BE2C (cell line): ENCODE measurements at regions not wholly inside any gene's neighbourhood (a gene's known extent, or its start where the extent isn't known, plus 50 kb on each side); places are given as distances from the start of the nearest gene placed in this dataset.

Experiments used
- DNase-seq: peaks from one replicate; pipeline ENCODE4 v3.0.0-alpha.2; 2020
- H3K27me3 ChIP-seq: fragments of 250-450 bp; sonication (Bioruptor Pico); 2 replicates; pipeline ENCODE4 v1.5.1; 2020; ENCODE audit warnings: mild to moderate bottlenecking
- H3K36me3 ChIP-seq: fragments of 250-450 bp; sonication (Bioruptor Pico); 2 replicates; pipeline ENCODE4 v1.5.1; 2020; ENCODE audit warnings: mild to moderate bottlenecking
- H3K4me1 ChIP-seq: fragments of 250-450 bp; sonication (Bioruptor Pico); 2 replicates; pipeline ENCODE4 v1.5.1; 2020
- H3K4me3 ChIP-seq: 2 replicates; pipeline ENCODE4 v1.5.1; 2011; ENCODE audit warnings: low read depth, low read length
- H3K9me3 ChIP-seq: fragments of 250-450 bp; sonication (Bioruptor Pico); 2 replicates; pipeline ENCODE4 v1.5.1; 2020
- TF ChIP-seq, protein P1 (sequence below): IDR thresholded peaks from 2 replicates; pipeline ENCODE4 v1.5.1; 2012; ENCODE audit warnings: mild to moderate bottlenecking, low read depth, low read length

DNA sequence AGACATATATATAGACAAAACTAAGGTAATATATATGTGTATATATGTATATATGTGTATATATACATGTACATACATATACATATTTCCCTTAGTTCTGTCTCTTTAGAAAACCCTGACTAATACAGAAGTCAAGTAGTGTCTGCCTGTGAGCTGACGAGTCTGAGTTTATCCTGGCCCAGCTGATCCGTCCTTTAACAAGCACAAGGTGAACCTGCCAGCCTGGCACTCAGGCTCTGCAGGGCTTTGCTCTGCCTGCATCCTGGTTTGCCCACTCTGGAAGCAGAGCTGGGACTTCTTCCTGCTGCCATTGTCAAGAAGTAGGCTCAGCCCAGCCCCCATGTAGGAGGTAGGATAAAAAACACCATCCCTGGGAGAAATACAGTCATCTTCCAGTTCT, 388.0 kb downstream of the ICE1 start:
- no peak overlapping the region for H3K4me3 ChIP-seq
- H3K36me3 ChIP-seq = no peaks in the 10 kb centered on the region
- TF ChIP-seq, protein P1, sequence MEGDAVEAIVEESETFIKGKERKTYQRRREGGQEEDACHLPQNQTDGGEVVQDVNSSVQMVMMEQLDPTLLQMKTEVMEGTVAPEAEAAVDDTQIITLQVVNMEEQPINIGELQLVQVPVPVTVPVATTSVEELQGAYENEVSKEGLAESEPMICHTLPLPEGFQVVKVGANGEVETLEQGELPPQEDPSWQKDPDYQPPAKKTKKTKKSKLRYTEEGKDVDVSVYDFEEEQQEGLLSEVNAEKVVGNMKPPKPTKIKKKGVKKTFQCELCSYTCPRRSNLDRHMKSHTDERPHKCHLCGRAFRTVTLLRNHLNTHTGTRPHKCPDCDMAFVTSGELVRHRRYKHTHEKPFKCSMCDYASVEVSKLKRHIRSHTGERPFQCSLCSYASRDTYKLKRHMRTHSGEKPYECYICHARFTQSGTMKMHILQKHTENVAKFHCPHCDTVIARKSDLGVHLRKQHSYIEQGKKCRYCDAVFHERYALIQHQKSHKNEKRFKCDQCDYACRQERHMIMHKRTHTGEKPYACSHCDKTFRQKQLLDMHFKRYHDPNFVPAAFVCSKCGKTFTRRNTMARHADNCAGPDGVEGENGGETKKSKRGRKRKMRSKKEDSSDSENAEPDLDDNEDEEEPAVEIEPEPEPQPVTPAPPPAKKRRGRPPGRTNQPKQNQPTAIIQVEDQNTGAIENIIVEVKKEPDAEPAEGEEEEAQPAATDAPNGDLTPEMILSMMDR = no peak
- no peaks in the 10 kb centered on the region for H3K9me3 ChIP-seq
- H3K27me3 ChIP-seq = no peaks in the 10 kb centered on the region
- no peak for DNase-seq
- H3K4me1 ChIP-seq = no peaks in the 10 kb centered on the region

DNA sequence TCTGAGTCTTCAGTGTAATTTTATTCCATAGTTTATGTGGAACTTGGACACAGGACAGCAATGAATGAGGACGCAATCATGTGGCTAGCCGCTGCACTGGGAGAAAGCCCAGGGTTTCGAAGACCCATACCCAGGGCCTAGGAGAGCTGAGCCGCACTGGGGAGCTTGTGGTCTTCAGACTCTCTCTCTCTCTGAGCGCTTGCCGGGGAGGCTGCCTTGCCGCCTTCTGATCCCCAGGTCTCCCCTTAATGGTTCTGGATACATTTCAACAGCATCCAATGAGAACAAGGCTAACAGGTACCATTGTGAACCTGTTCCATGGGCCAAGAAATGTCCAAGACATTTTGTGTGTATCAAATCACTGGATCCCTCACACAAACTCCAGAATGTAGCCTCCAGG, 383.4 kb downstream of the ICE1 start:
- no peak for DNase-seq
- TF ChIP-seq, protein P1 = no peak
- Histone ChIP-seq H3K9me3 (no peaks in the 10 kb centered on the region), H3K36me3 (no peaks in the 10 kb centered on the region), H3K4me3 (no peak overlapping the region), H3K4me1 (no peaks in the 10 kb centered on the region), H3K27me3 (no peaks in the 10 kb centered on the region)

DNA sequence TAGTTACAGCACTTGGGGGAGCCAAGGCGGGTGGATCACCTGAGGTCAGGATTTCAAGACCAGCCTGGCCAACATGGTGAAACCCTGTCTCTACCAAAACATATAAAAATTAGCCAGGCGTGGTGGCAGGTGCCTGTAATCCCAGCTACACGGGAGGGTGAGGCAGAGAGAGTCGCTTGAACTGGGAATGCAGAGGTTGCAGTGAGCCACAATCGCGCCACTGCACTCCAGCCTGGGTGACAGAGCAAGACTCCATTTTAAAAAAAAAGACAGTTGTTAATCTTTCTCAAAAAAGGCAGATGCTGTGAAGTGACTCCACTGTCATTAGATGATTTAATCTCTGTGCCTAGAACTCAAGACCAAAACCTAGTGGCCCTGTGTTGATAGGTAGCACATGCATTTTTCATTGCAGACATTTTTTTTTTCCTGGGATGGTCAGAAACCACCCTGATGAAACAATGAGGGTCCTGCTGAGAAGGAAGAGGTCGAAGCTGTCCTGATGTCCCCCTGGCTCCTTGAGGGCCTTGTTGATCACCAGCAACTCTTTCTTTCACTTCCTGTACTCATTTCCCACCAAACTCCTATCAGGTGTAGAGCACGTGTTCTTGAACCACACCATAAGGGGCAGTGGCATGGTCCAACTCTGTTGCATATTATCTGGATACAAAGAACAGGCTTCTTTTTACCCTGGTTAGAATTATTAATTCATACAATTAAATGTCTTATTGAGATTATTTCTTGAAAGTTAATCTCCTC, 382.2 kb downstream of the ICE1 start:
- TF ChIP-seq, protein P1 = no peak

DNA sequence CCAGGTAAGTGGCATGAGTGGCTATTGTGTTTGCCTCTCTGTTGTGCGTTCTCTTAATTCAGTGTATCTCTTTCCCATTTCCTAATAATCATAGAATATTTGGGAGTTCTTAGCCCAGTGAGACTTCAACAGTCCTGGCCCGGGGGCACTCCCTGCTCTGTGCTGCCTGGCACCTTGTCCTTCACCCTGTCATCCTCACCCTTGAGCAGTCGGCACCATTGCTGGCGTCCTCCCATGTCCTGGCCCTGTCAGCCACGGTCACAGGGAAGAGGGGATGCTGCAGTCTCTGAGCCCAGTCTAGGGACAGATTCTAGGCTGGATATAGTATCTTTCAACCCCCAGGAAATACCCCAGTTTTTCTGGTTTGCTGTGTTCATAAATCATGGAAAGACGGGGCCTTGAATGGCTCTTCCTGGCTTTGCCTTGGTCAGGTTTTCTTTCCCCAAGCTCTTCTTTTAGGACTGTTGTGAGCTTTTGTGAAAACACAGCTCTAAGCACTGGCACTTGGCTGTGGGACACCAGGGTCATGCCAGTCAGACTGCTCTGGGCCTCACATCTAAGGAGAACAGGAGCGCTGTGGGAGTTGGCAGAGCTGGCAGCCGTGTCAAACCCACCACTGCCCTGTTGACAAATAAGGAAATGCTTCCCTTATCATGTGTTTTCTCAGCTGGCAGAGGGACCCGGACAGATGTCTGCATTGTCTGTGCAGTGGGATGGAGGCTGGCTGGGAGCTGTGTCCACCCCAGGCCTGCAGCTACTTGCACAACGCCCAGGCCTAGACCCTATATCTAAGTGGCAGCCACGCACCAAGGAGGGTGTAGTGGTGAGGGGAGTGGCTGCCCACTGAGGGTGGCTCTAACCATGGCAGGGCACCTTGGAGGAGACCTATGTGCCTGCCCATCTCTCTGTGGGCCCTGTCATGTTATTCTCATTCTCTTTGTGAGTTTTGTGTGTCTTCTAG, 378.6 kb downstream of the ICE1 start:
- no peak for DNase-seq
- Histone ChIP-seq H3K9me3 (no peaks in the 10 kb centered on the region), H3K4me3 (no peak overlapping the region)

More for the DNA sequence above, 382.2 kb downstream of the ICE1 start:
- H3K27me3 ChIP-seq = no peaks in the 10 kb centered on the region
- H3K9me3 ChIP-seq = no peaks in the 10 kb centered on the region
- no peaks in the 10 kb centered on the region for H3K4me1 ChIP-seq
- no peak for DNase-seq
- no peak overlapping the region for H3K4me3 ChIP-seq
- H3K36me3 ChIP-seq = no peaks in the 10 kb centered on the region

DNA sequence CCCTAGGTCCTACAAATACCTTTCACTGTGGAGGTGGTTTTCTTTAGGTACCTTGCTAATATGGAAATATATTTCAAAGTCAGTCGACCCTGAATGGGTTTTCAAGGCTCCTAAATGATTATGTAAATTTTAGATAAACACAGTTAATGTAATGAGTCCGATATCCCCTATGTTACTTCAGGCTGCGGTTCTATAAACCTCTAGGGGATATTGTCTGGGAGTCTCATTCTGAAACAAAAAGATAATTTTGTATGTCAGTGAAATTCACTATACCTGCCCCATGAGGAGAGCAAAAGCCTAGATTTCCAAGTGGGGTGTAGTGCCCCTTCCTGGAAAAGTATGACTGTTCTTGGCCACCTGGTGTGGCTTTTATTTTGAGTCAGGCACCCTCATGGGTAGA, 377.3 kb downstream of the ICE1 start:
- no peak for DNase-seq
- Histone ChIP-seq H3K4me1 (peaks cover 2% of the 10 kb centered on the region; the same call in 1 of the 2 replicates), H3K27me3 (no peaks in the 10 kb centered on the region), H3K4me3 (no peak overlapping the region), H3K36me3 (no peaks in the 10 kb centered on the region), H3K9me3 (no peaks in the 10 kb centered on the region)
- TF ChIP-seq, protein P1 = no peak

More for the DNA sequence above, 378.6 kb downstream of the ICE1 start:
- TF ChIP-seq, protein P1 = no peak
- no peaks in the 10 kb centered on the region for H3K4me1 ChIP-seq
- H3K27me3 ChIP-seq = no peaks in the 10 kb centered on the region
- no peaks in the 10 kb centered on the region for H3K36me3 ChIP-seq
